ENCODE measurements at regions not wholly inside any gene's neighbourhood (a gene's known extent, or its start where the extent isn't known, plus 50 kb on each side); places are given as distances from the start of the nearest gene placed in this dataset.

- ChIA-PET CTCF (no interaction called here), POLR2A (ENCODE audit: low non-redundant PET) (no interaction called here)
- TF ChIP-seq, protein P1, sequence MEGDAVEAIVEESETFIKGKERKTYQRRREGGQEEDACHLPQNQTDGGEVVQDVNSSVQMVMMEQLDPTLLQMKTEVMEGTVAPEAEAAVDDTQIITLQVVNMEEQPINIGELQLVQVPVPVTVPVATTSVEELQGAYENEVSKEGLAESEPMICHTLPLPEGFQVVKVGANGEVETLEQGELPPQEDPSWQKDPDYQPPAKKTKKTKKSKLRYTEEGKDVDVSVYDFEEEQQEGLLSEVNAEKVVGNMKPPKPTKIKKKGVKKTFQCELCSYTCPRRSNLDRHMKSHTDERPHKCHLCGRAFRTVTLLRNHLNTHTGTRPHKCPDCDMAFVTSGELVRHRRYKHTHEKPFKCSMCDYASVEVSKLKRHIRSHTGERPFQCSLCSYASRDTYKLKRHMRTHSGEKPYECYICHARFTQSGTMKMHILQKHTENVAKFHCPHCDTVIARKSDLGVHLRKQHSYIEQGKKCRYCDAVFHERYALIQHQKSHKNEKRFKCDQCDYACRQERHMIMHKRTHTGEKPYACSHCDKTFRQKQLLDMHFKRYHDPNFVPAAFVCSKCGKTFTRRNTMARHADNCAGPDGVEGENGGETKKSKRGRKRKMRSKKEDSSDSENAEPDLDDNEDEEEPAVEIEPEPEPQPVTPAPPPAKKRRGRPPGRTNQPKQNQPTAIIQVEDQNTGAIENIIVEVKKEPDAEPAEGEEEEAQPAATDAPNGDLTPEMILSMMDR (conservative IDR thresholded peaks at IDR 0.05; ENCODE audit: low read depth): no peak
- H3K27ac ChIP-seq: no peak overlapping the region
- no peak for DNase-seq (ENCODE audit: low spot score)
These were observed 995.7 kb upstream of the PRKX start for GRCh38 chrX:4708970-4709760.

DNA sequence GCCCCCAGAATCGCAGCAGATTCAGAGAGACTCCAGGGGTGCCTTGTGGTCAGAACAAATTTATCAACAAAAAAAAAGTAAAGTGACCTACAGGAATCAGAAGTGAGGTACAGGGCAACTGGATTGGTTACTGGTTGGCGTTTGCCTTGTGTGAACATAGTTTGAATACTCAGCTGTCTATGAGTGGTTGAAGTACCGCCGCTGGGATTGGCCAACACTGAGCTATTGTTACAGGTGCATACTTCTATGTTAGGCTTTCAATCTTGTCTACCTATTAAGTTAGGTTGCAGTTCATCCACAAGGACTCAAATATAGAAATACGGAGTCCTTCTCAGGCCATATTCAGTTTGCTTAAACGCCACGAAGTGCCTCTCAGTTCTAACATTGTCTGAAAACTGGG is 993.5 kb upstream of the PRKX start:
- TF ChIP-seq, protein P1 (conservative IDR thresholded peaks at IDR 0.05; ENCODE audit: low read depth): no peak
- no peak overlapping the region for H3K27ac ChIP-seq
- ChIA-PET CTCF (no interaction called here), POLR2A (ENCODE audit: low non-redundant PET) (no interaction called here)
- no peak for DNase-seq (ENCODE audit: low spot score)

GRCh38 chrX:4690521-4690920 is 977.1 kb upstream of the PRKX start:
- TF ChIP-seq, protein P1 (conservative IDR thresholded peaks at IDR 0.05; ENCODE audit: low read depth): no peak
- ChIA-PET POLR2A (ENCODE audit: low non-redundant PET) (no interaction called here), CTCF (no interaction called here)
- H3K27ac ChIP-seq: no peak overlapping the region
- no peak for DNase-seq (ENCODE audit: low spot score)

DNA sequence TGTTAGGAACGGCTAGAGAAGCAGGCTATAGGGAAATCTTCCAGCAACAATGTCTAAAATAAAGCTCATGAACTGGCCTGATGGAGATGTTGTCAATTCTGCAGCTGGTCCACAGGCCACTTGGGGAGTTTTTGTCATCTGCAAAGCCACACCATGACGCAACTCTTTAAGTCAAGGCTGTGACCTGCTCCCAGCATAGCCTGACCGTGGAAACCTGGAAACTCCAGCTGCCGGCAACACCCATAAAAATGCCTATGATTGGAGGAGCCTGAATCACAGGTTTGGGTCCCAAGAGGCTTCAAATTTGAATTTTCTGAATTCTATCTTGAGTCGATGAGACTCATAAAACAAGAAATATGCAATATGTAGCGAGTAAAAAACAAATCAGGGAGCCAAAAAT is 969.2 kb upstream of the PRKX start:
- DNase-seq (ENCODE audit: low spot score): no peak
- ChIA-PET CTCF (interaction anchor here (0.6 kb wide), 1 partner anchor 634 kb away, joined by 3 read pairs; no protein-coding TSS in a partner anchor), POLR2A (ENCODE audit: low non-redundant PET) (no interaction called here)
- TF ChIP-seq, protein P1 (conservative IDR thresholded peaks at IDR 0.05; ENCODE audit: low read depth): no peak
- H3K27ac ChIP-seq: no peak overlapping the region

DNA sequence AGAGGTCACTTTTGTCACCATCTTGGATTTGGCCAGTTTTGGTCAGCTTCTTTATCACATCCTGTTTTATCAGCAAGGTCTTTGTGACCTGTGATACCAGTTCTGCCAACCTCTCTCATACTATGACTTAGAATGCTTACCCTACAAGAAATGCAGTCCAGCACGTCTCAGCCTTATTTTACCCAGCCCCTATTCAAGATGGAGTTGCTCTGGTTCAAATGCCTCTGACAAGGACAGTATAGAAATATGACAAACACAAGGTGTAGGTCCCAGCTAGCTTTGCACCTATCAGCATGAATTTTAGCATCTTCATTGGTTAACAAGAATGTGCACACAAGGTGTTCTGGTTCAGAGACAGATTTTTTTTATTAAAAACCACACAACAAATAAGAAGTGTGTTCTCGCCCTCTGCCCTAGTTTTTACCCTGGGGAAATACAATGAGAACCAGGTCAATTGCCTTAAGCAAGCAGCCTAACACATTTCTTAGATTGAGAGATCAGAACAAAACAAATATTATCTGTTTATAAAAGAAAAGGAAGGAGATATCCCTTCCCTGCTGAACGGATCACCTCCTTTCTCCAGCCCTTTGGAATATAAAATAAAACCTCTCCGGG is 962.3 kb upstream of the PRKX start:
- DNase-seq (ENCODE audit: low spot score): no peak
- CTCF ChIA-PET: no interaction called here
- POLR2A ChIA-PET (ENCODE audit: low non-redundant PET): no interaction called here
- TF ChIP-seq, protein P1 (conservative IDR thresholded peaks at IDR 0.05; ENCODE audit: low read depth): no peak
- no peak overlapping the region for H3K27ac ChIP-seq

DNA sequence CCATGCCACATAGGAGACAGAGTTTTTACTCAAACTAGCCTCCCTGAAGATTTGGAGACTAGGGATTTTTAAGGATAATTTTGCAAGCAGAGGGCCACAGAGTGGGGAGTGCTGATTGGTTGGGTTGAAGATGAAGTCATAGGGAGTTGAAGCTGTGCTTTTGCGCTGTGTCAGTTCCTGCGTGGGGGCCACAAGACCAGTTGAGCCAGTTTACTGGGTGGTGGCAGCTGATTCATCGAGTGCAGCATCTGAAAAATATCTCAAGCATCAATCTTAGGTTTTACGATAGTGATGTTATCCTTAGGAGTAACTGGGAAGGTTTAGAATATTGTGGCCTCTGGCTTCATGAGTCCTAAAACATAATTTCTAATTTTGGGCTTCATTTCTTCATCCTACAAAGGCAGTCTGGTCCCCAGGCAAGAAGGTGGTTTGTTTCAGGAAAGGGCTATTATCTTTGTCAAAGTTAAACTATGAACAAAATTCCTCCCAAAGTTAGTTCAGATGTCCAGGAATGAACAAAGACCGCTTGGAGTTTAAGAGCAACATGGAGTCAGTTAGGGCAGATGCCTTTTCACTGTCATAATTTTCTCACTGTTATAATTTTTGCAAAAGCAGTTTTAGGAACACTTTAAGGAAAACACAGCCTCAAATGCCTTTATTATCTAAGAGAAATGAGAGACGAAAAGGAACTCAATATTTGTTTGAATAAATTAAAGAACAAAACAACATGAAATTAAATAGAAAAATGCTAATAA is 960.8 kb upstream of the PRKX start:
- peak; percentile 1 for DNase-seq (ENCODE audit: low spot score)
- ChIA-PET CTCF (no interaction called here), POLR2A (ENCODE audit: low non-redundant PET) (no interaction called here)
- TF ChIP-seq, protein P1 (conservative IDR thresholded peaks at IDR 0.05; ENCODE audit: low read depth): no peak
- H3K27ac ChIP-seq: no peak overlapping the region
